WTC11 (cell line): ENCODE measurements at regions not wholly inside any gene's neighbourhood (a gene's known extent, or its start where the extent isn't known, plus 50 kb on each side); places are given as distances from the start of the nearest gene placed in this dataset.

Experiments
- ATAC-seq: fragments of 200-7000 bp; cut with Tn5 transposase; 2 replicates; pipeline ENCODE4 v1.10.0; 2021; ENCODE audit warnings: mild to moderate bottlenecking, moderate library complexity
- CTCF ChIA-PET: fragments of 300-600 bp; sonication (Branson Sonifier 250); formaldehyde crosslinking; loops from one replicate; lab custom pipeline; 2021; ENCODE audit warnings: antibody characterized with exemption; lab: Charles Lee
- POLR2A ChIA-PET: fragments of 350-600 bp; sonication (Branson Sonifier 250); formaldehyde crosslinking; loops from one replicate; lab custom pipeline; 2021; ENCODE audit warnings: antibody characterized with exemption; lab: Charles Lee
- DNase-seq: peaks from one replicate; pipeline ENCODE4 v3.0.0; 2021; ENCODE audit warnings: low spot score
- H3K27ac Mint-ChIP-seq: 2 replicates; pipeline ENCODE4 v1.8.0; 2021; ENCODE audit warnings: mixed read lengths
- H3K27me3 Mint-ChIP-seq: 2 replicates; pipeline ENCODE4 v1.8.0; 2021; ENCODE audit warnings: low read depth, mild to moderate bottlenecking, moderate library complexity, mixed read lengths
- H3K36me3 Mint-ChIP-seq: 2 replicates; pipeline ENCODE4 v1.8.0; 2021; ENCODE audit warnings: mixed read lengths
- H3K4me1 Mint-ChIP-seq: 2 replicates; pipeline ENCODE4 v1.8.0; 2022; ENCODE audit warnings: mixed read lengths
- H3K4me3 Mint-ChIP-seq: 2 replicates; pipeline ENCODE4 v1.8.0; 2021; ENCODE audit warnings: mild to moderate bottlenecking, moderate library complexity, mixed read lengths
- H3K9me3 Mint-ChIP-seq: 2 replicates; pipeline ENCODE4 v1.8.0; 2021; ENCODE audit warnings: mixed read lengths
- AFF4 ChIP-seq: sonication (generic); formaldehyde crosslinking; IDR thresholded peaks from 2 replicates; pipeline ENCODE4 v1.8.1; 2023; ENCODE audit warnings: mild to moderate bottlenecking, missing genetic modification reagents, borderline replicate concordance
- AR ChIP-seq: fragments of 250-450 bp; sonication (Bioruptor Pico); IDR thresholded peaks from 2 replicates; pipeline ENCODE4 v1.9.0; 2021; ENCODE audit warnings: mild to moderate bottlenecking
- CREB1 ChIP-seq: sonication (generic); formaldehyde crosslinking; IDR thresholded peaks from 2 replicates; pipeline ENCODE4 v1.8.0; 2023; ENCODE audit warnings: mild to moderate bottlenecking, missing genetic modification reagents
- EMX1 ChIP-seq: fragments of 250-450 bp; sonication (Bioruptor Pico); IDR thresholded peaks from 2 replicates; pipeline ENCODE4 v1.8.0; 2021; ENCODE audit warnings: mild to moderate bottlenecking
- FOXP1 ChIP-seq: sonication (generic); formaldehyde crosslinking; IDR thresholded peaks from 2 replicates; pipeline ENCODE4 v1.8.0; 2022; ENCODE audit warnings: missing genetic modification reagents, mild to moderate bottlenecking, moderate library complexity, borderline replicate concordance
- GABPB1 ChIP-seq: sonication (generic); formaldehyde crosslinking; IDR thresholded peaks from 2 replicates; pipeline ENCODE4 v1.8.1; 2023; ENCODE audit warnings: mild to moderate bottlenecking, missing genetic modification reagents
- NFATC4 ChIP-seq: fragments of 250-450 bp; sonication (Bioruptor Pico); IDR thresholded peaks from 2 replicates; pipeline ENCODE4 v1.9.0; 2021; ENCODE audit warnings: mild to moderate bottlenecking
- OVOL2 ChIP-seq: fragments of 250-450 bp; sonication (Bioruptor Pico); IDR thresholded peaks from 2 replicates; pipeline ENCODE4 v1.9.0; 2021; ENCODE audit warnings: mild to moderate bottlenecking, borderline replicate concordance
- PREB ChIP-seq: sonication (generic); formaldehyde crosslinking; IDR thresholded peaks from 2 replicates; pipeline ENCODE4 v1.8.1; 2022; ENCODE audit warnings: mild to moderate bottlenecking, missing genetic modification reagents, moderate library complexity, borderline replicate concordance
- SOX15 ChIP-seq: fragments of 250-450 bp; sonication (Bioruptor Pico); IDR thresholded peaks from 2 replicates; pipeline ENCODE4 v1.9.0; 2021; ENCODE audit warnings: mild to moderate bottlenecking
- ZBTB21 ChIP-seq: sonication (generic); formaldehyde crosslinking; IDR thresholded peaks from 2 replicates; pipeline ENCODE4 v1.8.1; 2023; ENCODE audit warnings: mild to moderate bottlenecking, missing genetic modification reagents, borderline replicate concordance
- ZBTB43 ChIP-seq: sonication (generic); formaldehyde crosslinking; IDR thresholded peaks from 2 replicates; pipeline ENCODE4 v1.8.1; 2023; ENCODE audit warnings: mild to moderate bottlenecking, missing genetic modification reagents

- Mint-ChIP-seq H3K4me3 (no peak overlapping the region), H3K36me3 (no peaks in the 10 kb centered on the region), H3K9me3 (peaks cover 6% of the 10 kb centered on the region), H3K27me3 (no peaks in the 10 kb centered on the region), H3K4me1 (peaks cover 3% of the 10 kb centered on the region; the same call in 1 of the 2 replicates), H3K27ac (0 out of 2 replicates have a peak overlapping the region, but pooled peaks have one; percentile 6)
- TF ChIP-seq FOXP1 (no peak), CREB1 (CRISPR knock-in tag) (no peak), EMX1 (CRISPR knock-in tag) (no peak), AR (no peak), PREB (CRISPR knock-in tag) (no peak)
- POLR2A ChIA-PET = no interaction called here
- no peak for DNase-seq
- no peak for ATAC-seq
- CTCF ChIA-PET = interaction anchor here (1.2 kb wide), 1 partner anchor 311 kb away, joined by 3 read pairs; no protein-coding TSS in a partner anchor
Measured at GRCh38 chr6:141251286-141251685, 881.4 kb upstream of the GJE1 start.

- CTCF ChIA-PET = no interaction called here
- Mint-ChIP-seq H3K36me3 (no peaks in the 10 kb centered on the region), H3K4me3 (no peak overlapping the region), H3K4me1 (peaks cover 3% of the 10 kb centered on the region; the same call in 1 of the 2 replicates), H3K9me3 (peaks cover 6% of the 10 kb centered on the region), H3K27ac (no peak overlapping the region), H3K27me3 (no peaks in the 10 kb centered on the region)
- DNase-seq (no peak), ATAC-seq (no peak)
- TF ChIP-seq NFATC4 (CRISPR knock-in tag) (no peak), GABPB1 (CRISPR knock-in tag) (no peak), ZBTB43 (CRISPR knock-in tag) (no peak), ZBTB21 (CRISPR knock-in tag) (no peak)
- POLR2A ChIA-PET = no interaction called here
Measured at GRCh38 chr6:141248021-141248799, 884.5 kb upstream of the GJE1 start.

- ChIA-PET CTCF (no interaction called here), POLR2A (no interaction called here)
- no peaks in the 10 kb centered on the region for H3K36me3 Mint-ChIP-seq
- H3K9me3 Mint-ChIP-seq = peaks cover 14% of the 10 kb centered on the region
- no peaks in the 10 kb centered on the region for H3K27me3 Mint-ChIP-seq
- H3K4me3 Mint-ChIP-seq = no peak overlapping the region
- no peak for DNase-seq
- H3K4me1 Mint-ChIP-seq = no peaks in the 10 kb centered on the region
- ATAC-seq = no peak
- no peak overlapping the region for H3K27ac Mint-ChIP-seq
- TF ChIP-seq AFF4 (CRISPR knock-in tag) (no peak), OVOL2 (CRISPR knock-in tag) (no peak), SOX15 (CRISPR knock-in tag) (no peak)
Measured at GRCh38 chr6:141244366-141244765, 888.4 kb upstream of the GJE1 start.
